ENCODE measurements at regions not wholly inside any gene's neighbourhood (a gene's known extent, or its start where the extent isn't known, plus 50 kb on each side); places are given as distances from the start of the nearest gene placed in this dataset.

DNA sequence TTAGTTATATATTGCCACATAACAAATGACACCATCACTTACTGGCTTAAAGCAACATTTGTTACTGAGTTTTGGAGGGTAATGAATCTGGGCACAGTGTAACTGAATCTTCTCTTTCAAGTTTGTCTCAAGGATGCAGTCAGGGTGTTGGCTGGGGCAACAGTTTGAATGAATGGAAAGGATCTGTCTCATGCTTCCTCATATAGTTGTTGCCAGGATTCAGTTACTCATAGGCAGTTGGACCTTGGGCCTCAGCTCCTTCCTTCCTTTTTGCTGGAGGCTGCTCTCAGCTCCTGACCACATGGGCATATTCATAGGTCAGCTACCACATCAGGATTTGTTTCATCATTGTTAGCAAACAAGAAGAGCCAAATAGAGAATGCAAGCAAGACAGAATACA, 466.1 kb upstream of the MC4R start:
- TF ChIP-seq, protein P1, sequence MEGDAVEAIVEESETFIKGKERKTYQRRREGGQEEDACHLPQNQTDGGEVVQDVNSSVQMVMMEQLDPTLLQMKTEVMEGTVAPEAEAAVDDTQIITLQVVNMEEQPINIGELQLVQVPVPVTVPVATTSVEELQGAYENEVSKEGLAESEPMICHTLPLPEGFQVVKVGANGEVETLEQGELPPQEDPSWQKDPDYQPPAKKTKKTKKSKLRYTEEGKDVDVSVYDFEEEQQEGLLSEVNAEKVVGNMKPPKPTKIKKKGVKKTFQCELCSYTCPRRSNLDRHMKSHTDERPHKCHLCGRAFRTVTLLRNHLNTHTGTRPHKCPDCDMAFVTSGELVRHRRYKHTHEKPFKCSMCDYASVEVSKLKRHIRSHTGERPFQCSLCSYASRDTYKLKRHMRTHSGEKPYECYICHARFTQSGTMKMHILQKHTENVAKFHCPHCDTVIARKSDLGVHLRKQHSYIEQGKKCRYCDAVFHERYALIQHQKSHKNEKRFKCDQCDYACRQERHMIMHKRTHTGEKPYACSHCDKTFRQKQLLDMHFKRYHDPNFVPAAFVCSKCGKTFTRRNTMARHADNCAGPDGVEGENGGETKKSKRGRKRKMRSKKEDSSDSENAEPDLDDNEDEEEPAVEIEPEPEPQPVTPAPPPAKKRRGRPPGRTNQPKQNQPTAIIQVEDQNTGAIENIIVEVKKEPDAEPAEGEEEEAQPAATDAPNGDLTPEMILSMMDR (IDR thresholded peaks at IDR 0.05; ENCODE audit: extremely low read depth, insufficient read depth, missing control alignments), result no peak
- in situ Hi-C loops (cut with MboI; ENCODE audit: low pct_unique_long_range_greater_than_20kb, low sequenced_read_pairs, unreplicated experiment), result no loop called here
- DNase-seq (ENCODE audit: low spot score), result no peak

GRCh38 chr18:60846396-60846795, 473.8 kb upstream of the MC4R start:
- TF ChIP-seq, protein P1 (IDR thresholded peaks at IDR 0.05; ENCODE audit: extremely low read depth, insufficient read depth, missing control alignments), result no peak
- in situ Hi-C loops (cut with MboI; ENCODE audit: low pct_unique_long_range_greater_than_20kb, low sequenced_read_pairs, unreplicated experiment), result no loop called here
- no peak for DNase-seq (ENCODE audit: low spot score)

DNA sequence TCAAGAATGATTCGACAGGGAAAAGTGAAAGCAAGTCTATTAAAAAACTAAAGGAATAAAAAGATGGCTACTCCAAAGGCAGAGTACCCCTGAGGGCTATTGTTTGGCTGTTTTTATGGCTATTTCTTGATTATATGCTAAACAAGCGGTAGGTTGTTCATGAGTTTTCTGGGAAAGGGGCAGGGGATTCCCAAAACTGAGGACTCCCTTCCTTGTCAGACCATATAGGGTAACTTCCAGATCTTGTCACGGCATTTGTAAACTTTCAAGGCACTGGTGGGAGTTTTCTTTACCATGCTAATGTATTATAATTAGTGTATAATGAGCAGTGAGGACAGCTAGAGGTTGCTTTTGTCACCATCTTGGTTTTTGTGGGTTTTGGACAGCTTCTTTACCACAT, 474.9 kb upstream of the MC4R start:
- DNase-seq (ENCODE audit: low spot score), result no peak
- TF ChIP-seq, protein P1 (IDR thresholded peaks at IDR 0.05; ENCODE audit: extremely low read depth, insufficient read depth, missing control alignments), result no peak
- in situ Hi-C loops (cut with MboI; ENCODE audit: low pct_unique_long_range_greater_than_20kb, low sequenced_read_pairs, unreplicated experiment), result no loop called here

- in situ Hi-C loops (cut with MboI; ENCODE audit: low pct_unique_long_range_greater_than_20kb, low sequenced_read_pairs, unreplicated experiment), result no loop called here
- TF ChIP-seq, protein P1 (IDR thresholded peaks at IDR 0.05; ENCODE audit: extremely low read depth, insufficient read depth, missing control alignments), result no peak
- DNase-seq (ENCODE audit: low spot score), result no peak
These were observed 471.7 kb upstream of the CDH20 start for GRCh38 chr18:60861575-60861974.

DNA sequence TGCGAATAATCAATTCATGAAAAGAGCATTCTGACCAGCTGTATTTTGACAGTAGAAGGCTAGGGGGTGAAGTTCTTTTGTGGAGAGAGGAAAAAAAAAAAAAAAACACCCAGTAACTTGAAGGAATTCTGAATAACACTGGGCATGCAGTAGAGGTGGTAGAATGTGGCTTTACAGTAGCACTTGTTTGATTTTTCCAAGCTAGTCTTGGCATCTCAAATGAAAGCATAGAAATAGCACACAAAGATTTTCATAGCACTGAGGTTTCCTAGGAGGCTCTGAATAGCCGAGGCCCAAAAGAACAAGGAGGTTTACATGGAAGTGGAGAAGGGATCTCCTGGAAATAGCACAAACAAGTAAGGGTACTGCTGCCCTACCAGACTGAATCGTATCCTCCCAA, 470.2 kb upstream of the CDH20 start:
- no peak for DNase-seq (ENCODE audit: low spot score)
- TF ChIP-seq, protein P1 (IDR thresholded peaks at IDR 0.05; ENCODE audit: extremely low read depth, insufficient read depth, missing control alignments), result no peak
- in situ Hi-C loops (cut with MboI; ENCODE audit: low pct_unique_long_range_greater_than_20kb, low sequenced_read_pairs, unreplicated experiment), result no loop called here

GRCh38 chr18:60865801-60866200, 467.4 kb upstream of the CDH20 start:
- DNase-seq (ENCODE audit: low spot score), result no peak
- TF ChIP-seq, protein P1 (IDR thresholded peaks at IDR 0.05; ENCODE audit: extremely low read depth, insufficient read depth, missing control alignments), result no peak
- in situ Hi-C loops (cut with MboI; ENCODE audit: low pct_unique_long_range_greater_than_20kb, low sequenced_read_pairs, unreplicated experiment), result no loop called here

All from GM13977 (cell line).